ENCODE measurements at regions not wholly inside any gene's neighbourhood (a gene's known extent, or its start where the extent isn't known, plus 50 kb on each side); places are given as distances from the start of the nearest gene placed in this dataset.

DNA sequence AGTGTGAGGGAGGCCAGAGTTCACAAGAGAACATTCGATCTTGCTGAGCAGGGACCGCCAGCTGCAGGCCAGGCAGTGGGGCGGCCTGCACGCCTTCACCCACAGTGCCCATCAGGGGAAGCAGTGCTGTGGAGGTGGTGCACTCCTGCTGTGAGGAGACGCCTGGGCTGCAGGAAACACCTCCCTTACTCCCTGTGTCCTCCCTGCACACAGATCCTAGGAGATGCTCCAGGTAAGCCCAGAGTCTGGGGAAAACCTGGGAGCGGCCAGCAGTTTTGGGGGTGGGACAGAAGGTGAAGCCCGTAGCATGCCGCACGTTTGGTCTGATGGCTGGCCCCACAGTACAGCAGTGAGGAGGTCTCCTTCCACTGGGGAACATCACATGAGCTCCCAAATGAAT, 180.8 kb upstream of the RAB6C start:
- DNase-seq (ENCODE audit: low read depth, low spot score) (no peak), FAIRE-seq (no peak)
- Histone ChIP-seq H3K9ac (replicated peaks; ENCODE audit: extremely low read depth, insufficient read depth, low read length) (no peak overlapping the region), H3K79me2 (ENCODE audit: control insufficient read depth, insufficient read depth, low read length) (no peaks in the 10 kb centered on the region), H3K4me2 (ENCODE audit: insufficient read depth, low read length) (no peak overlapping the region), H2AFZ (ENCODE audit: low read depth, low read length) (no peak overlapping the region), H3K27ac (ENCODE audit: insufficient read depth, low read depth, low read length) (no peak overlapping the region), H3K27me3 (ENCODE audit: control insufficient read depth in 2 of 2, insufficient read depth in 2 of 2, low read length in 2 of 2) (no peaks in the 10 kb centered on the region), H3K4me1 (ENCODE audit: control insufficient read depth, extremely low read depth, insufficient read depth, low read length) (no peaks in the 10 kb centered on the region), H3K4me3 (replicated peaks in 1 of 3; ENCODE audit: insufficient read depth in 1 of 3, low read depth in 1 of 3, low read length in 3 of 3) (no peak overlapping the region), H4K20me1 (replicated peaks; ENCODE audit: control insufficient read depth, extremely low read depth, insufficient read depth, low read length) (no peaks in the 10 kb centered on the region), H3K9me1 (replicated peaks; ENCODE audit: control insufficient read depth, extremely low read depth, insufficient read depth, low read length) (no peaks in the 10 kb centered on the region), H3K9me3 (replicated peaks; ENCODE audit: control insufficient read depth, insufficient read depth, low read length) (no peaks in the 10 kb centered on the region), H3K36me3 (ENCODE audit: control insufficient read depth in 2 of 2, extremely low read depth in 1 of 2, insufficient read depth in 2 of 2, low read length in 2 of 2) (no peaks in the 10 kb centered on the region)
- ChIA-PET CTCF (no interaction called here), POLR2A (no interaction called here)
- BruUV-seq (replicated peaks), result no TSS peak
- dilution Hi-C loops (cut with MboI; ENCODE audit: extremely low pct_ligation_motif_present, low sequenced_read_pairs), result no loop called here
- intact Hi-C loops (cut with micrococcal nuclease), result no loop called here
- TF ChIP-seq EZH2 (IDR thresholded peaks at IDR 0.05; ENCODE audit: borderline replicate concordance, low read depth, low read length, severe bottlenecking) (no peak), POLR2AphosphoS5 (IDR thresholded peaks at IDR 0.05; ENCODE audit: insufficient read depth, low read depth, low read length) (no peak), MYC (IDR thresholded peaks at IDR 0.05; ENCODE audit: low read depth, low read length) (no peak), JUN (IDR thresholded peaks at IDR 0.05; ENCODE audit: borderline replicate concordance, insufficient read depth, insufficient read length, low read depth) (no peak), FOS (IDR thresholded peaks at IDR 0.05; ENCODE audit: borderline replicate concordance, insufficient read depth, low read length) (no peak), GATA2 (IDR thresholded peaks at IDR 0.05; ENCODE audit: insufficient read depth, insufficient read length, low read depth, low read length) (no peak), POLR2A (IDR thresholded peaks at IDR 0.05; ENCODE audit: low read depth, low read length) (no peak)
- TF ChIP-seq, protein P1, sequence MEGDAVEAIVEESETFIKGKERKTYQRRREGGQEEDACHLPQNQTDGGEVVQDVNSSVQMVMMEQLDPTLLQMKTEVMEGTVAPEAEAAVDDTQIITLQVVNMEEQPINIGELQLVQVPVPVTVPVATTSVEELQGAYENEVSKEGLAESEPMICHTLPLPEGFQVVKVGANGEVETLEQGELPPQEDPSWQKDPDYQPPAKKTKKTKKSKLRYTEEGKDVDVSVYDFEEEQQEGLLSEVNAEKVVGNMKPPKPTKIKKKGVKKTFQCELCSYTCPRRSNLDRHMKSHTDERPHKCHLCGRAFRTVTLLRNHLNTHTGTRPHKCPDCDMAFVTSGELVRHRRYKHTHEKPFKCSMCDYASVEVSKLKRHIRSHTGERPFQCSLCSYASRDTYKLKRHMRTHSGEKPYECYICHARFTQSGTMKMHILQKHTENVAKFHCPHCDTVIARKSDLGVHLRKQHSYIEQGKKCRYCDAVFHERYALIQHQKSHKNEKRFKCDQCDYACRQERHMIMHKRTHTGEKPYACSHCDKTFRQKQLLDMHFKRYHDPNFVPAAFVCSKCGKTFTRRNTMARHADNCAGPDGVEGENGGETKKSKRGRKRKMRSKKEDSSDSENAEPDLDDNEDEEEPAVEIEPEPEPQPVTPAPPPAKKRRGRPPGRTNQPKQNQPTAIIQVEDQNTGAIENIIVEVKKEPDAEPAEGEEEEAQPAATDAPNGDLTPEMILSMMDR (IDR thresholded peaks at IDR 0.05; ENCODE audit: extremely low read depth in 1 of 2, insufficient read depth in 1 of 2, low read depth in 1 of 2, low read length in 2 of 2), result no peak
- TF ChIP-seq, protein P2, sequence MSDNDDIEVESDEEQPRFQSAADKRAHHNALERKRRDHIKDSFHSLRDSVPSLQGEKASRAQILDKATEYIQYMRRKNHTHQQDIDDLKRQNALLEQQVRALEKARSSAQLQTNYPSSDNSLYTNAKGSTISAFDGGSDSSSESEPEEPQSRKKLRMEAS (IDR thresholded peaks at IDR 0.05; ENCODE audit: insufficient read depth, insufficient read length), result no peak
